Gastrocnemius medialis (tissue), 4 donors: ENCODE measurements at regions not wholly inside any gene's neighbourhood (a gene's known extent, or its start where the extent isn't known, plus 50 kb on each side); places are given as distances from the start of the nearest gene placed in this dataset.

Experiments
- CTCF ChIP-seq, 5 experiments: fragments of 450-650 bp in 3 of 5; fragments of 200-600 bp in 2 of 5; sonication (generic) in 2 of 5; IDR thresholded peaks in 4 of 5; conservative IDR thresholded peaks in 1 of 5; 1 replicate in 4 of 5; 2 replicates in 1 of 5; pipeline ENCODE4 v1.5.1; 2016 to 2019; ENCODE audit warnings: antibody characterized with exemption in 5 of 5, mild to moderate bottlenecking in 3 of 5, moderate library complexity in 3 of 5
- POLR2A ChIP-seq, 2 donors: fragments of 450-650 bp; IDR thresholded peaks; one replicate each; pipeline ENCODE4 v1.6.1; 2017; ENCODE audit warnings: antibody characterized with exemption in 2 of 2, mild to moderate bottlenecking in 2 of 2, moderate library complexity in 2 of 2

- TF ChIP-seq CTCF (IDR thresholded peaks at IDR 0.05 in 4 of 5, conservative IDR thresholded peaks at IDR 0.05 in 1 of 5) = no peak
- no peak for TF ChIP-seq POLR2A (IDR thresholded peaks at IDR 0.05)
Measured at GRCh38 chr7:21028599-21028998, 241.9 kb upstream of the SP8 start.
